ENCODE measurements at regions not wholly inside any gene's neighbourhood (a gene's known extent, or its start where the extent isn't known, plus 50 kb on each side); places are given as distances from the start of the nearest gene placed in this dataset.
"Not testable (repeated sequence)": the region's sequence is repeated elsewhere in the genome, so short reads cannot be mapped to it uniquely, and the experiment has no call there.

DNA sequence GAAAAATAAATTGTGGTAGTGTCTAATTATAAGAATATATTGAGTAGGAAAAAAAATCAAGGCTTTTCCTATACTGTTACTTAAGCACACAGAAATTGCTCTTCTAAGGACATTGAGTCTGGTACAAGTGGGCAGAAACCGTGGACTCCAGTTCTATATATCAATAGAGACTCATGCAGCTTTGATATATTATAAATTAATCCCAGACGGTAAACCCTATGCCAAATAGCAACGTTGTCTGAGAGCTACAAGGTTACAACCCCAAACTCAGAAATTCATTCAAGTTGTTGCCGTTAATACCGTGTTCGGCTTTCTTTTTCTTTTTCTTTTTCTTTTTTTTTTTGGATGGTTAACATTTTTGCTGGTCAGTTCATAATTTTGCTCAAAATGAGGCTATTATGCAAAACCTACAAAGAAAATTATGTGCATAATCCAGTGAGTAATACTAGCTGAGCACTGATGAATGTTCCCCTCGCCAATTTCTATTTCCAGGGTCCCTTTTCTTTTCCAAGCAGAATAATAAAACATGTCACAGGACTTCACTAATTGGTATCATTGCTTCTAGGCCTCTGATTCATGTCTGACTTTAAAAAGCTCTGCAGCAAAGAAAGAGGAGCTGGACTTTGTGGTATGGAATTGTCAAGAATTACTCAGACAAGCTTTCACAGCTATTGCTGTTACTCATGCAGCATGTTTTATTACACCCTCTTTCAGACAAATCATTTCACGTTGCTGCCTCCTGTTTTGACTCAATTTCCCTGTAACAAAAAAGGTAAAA, 737.7 kb downstream of the NLGN4X start:
- DNase-seq: no peak

DNA sequence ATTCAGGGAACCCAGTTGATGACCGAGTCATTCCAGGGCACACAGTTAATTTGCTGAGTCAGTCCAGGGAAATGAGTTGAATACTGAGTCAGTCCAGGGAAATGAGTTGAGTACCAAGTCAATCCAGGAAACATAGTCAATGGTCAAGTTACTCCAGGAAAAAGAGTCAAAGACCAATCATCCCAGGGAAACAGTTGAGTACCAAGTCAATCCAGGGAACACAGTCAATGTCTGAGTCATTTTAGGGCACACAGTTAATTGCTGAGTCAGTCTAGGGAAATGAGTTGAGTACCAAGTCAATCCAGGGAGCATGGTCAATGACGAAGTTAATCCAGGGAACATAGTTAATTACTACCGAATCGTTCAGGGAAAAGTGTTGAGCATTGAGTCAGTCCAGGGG, 754.4 kb downstream of the NLGN4X start:
- DNase-seq: no peak

- DNase-seq: no peak
These were observed 770.3 kb downstream of the NLGN4X start for GRCh38 chrX:5458300-5458842.

DNA sequence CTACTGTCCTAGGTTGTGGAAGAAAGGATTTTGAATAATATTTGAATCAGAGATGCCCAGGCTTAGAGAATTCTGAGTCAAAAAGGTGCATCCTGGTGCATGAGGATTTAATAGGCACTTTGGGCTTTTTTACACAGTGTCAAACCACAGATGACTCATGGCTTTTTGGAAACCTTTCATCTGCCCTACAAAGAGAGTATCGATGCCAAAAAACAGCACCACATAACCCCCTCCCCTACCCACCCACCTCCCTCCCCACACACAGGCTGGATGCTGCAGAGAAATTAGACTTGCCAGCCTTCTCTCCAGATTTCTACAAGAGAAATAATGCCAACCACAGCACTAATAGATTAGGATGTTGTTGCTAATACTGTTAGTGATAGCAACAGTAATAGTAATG, 779.3 kb downstream of the NLGN4X start:
- no peak for DNase-seq

GRCh38 chrX:5431823-5432222, 796.8 kb downstream of the NLGN4X start:
- no peak for DNase-seq

DNA sequence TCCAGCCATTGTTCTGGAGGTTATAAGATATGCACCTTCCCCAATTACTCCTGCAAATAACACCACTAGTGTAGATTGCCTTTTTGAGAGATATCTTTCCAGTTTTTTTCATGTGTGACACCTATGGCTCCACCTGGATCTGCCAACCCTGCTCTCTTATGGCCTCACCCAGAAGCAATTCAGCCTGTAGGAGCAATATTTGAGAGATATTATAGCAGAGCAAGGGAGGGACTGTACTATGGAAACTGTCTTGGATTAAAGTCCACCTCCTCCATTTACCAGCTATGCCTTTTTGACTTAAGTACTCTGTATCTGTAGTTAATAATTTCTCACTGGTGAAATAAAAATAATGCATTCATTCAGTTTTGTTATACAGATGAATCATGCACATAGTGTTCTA, 803.5 kb downstream of the NLGN4X start:
- no peak for DNase-seq

DNA sequence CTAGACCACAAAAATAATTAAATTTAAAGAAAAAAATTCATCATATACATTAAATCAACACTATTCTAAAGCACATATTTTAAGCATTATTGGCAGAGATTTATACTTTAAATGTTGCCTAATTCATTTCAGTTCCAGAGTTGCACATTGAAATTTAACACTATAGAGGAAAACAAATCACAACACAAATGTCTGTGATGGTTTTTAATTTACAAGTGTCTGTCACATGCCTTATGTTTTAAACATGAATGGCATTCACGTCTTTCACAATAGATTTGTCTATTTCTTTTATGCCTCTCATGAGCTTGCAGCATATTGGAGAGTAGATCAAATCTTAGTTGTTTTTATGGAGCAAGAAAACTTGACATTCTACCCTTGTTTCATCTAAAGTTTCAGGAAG, 811.3 kb downstream of the NLGN4X start:
- DNase-seq: no peak

DNA sequence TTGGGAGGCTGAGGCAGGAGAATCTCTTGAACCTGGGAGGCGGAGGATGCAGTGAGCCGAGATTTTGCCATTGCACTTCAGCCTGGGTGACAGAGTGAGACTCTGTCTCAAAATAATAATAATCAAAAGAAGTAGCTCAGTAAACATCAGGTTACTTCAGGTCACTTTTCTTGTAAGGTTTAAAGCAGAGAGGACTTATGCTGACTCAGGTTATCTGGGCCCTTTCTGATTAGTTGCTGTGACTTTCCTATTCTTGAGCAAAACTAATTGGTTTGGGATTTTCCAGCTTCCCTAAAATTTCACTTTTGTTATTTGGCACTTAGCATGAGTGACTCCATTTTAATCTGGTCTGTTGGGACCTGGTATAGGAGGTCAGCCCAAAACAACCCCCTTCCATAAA, 812.9 kb downstream of the NLGN4X start:
- DNase-seq: no peak

GRCh38 chrX:5409106-5409505, 819.6 kb downstream of the NLGN4X start:
- no peak for DNase-seq

GRCh38 chrX:5402461-5402860, 826.2 kb downstream of the NLGN4X start:
- no peak for DNase-seq

- no peak for DNase-seq
These were observed 829.3 kb downstream of the NLGN4X start for GRCh38 chrX:5399403-5399802.

GRCh38 chrX:5397409-5397808, 831.3 kb downstream of the NLGN4X start:
- DNase-seq: no peak

DNA sequence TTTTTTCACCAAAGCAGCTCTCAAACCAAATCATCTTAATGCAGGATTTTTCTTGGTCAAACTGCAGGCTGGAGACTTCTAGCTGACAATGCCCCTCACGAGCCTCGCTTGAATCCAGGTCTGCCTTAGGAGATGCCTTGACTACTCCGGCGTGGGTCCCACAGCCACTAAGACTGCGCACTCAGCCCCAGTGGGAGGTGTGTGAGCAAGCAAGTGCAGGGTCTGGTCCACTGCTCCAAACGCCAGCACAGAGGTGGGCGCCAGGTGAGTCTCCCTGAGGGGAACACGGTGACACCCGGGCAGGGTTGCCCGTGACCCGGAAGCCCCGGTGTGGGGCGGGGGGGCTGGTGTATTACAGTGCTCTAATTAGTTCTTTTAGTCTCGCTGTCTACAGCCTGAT, 838.3 kb downstream of the NLGN4X start:
- no peak for DNase-seq

- DNase-seq: peak; percentile 6
These were observed 840.6 kb downstream of the NLGN4X start for GRCh38 chrX:5388087-5388486.

DNA sequence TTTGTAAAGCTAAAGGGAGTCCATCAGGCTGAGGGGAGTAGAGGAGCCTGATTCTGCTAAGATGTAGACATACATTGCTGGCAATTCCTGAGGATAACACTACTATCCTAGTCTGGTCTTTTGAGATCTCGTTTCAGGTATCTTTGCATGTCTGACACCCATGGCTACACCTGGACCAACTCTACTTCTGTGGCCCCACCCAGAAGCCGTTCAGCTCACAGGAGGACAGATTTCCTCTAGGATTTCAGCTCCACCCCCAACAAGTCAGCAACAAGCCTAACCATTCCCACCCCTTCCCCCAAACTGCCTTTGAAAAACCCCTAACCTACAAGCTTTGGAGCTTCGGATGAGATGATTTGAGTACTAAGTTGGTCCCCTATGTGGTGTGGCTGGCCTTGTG, 848.2 kb downstream of the NLGN4X start:
- no peak for DNase-seq

DNA sequence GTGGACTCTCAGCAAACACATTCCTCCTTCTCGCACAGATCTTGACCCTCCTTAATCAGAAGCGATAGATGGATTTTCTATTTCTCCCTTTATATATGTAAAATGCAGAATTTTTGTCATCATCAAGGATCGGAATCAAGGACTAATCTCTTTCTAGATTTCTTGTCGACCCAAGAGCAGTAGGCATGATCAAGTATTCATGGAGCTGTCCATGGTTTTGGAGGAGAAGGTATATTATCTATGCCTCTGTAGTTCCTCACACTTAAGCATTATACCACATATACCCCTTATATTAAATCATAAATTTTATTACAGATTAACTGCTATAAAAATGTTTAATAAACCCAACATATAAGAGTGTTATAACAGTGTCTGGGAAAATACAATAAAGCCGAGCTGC, 886.8 kb downstream of the NLGN4X start:
- no peak for DNase-seq

GRCh38 chrX:5337160-5337559, 891.5 kb downstream of the NLGN4X start:
- no peak for DNase-seq

DNA sequence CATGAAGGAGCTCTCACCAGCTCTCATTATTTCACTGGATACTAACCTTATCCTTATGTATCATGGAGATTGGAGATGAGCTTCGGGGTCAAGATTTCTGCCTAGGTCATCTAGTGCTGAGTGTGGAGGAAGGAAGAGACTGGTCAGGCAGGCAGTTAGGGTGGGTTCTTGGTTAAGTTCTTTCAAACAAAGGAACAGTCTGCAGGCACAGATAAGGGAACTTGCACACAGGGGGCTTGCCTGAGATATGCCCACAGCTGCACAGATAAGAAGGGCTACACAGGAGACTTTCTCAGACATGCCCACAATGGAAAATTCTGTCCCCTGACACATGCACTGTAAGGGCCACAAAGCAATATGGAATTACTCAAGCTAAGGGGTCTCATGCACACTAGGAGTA, 904.1 kb downstream of the NLGN4X start:
- DNase-seq: no peak

DNA sequence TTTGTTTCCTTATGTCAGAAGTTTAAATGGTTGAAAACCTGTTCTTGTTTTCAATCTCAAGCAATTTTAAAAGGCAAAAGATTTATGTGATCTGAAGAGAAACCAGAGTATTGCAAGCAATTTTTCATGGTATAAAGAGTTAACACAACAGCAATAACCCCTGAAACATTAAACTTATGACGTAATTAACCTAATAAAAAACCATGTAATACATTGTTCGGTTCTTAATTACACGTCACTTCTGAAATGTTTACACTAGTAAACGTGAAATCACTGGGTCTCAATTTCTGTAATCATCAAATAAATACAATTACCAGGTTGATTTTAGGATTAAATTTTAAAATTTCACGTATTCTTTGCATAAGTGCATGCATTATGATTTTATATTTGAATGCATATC, 914.5 kb downstream of the NLGN4X start:
- no peak for DNase-seq

- DNase-seq: no peak
These were observed 921.3 kb downstream of the NLGN4X start for GRCh38 chrX:5307416-5307815.

DNA sequence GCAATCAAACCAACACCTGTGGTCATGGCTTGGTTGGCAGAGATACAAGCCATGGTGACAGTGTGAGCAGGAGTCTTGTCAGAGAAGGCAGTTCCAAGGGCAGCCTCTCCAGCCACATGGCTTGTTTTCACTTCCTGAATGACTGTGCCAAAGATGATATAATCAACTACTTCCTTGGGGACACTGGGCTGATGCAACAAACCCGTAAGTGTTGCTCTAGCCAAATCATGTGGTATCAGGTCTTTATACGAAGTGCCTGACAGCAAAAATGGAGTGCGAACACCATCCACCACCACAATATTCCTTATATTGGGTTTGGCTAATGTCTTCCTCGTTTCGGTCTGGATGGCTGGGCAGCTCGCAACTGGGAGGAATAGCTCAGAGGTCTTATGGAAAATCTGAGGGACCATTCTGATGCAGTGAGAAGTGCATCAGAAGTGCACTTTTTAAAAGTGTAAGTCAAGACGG, 922.0 kb downstream of the NLGN4X start:
- DNase-seq: no peak

DNA sequence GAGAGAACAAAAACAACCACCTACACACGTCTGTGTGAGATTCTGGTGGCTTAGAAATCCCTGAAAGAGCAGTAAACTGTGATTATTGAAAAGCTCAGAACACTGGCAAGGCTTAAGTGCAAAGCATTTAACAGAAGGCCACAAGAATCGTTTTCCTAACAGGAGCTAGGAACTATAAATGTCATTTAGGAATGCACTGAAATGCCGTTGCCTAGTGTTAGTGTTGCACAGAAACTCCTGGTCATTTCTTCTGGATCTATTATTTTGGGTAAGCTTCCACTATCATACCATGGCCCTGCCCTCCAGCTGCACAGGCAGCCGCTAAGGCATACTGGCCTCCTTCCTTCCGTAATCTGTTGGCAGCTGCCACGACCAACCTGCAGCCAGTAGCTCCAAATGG, 923.2 kb downstream of the NLGN4X start:
- DNase-seq: no peak

DNA sequence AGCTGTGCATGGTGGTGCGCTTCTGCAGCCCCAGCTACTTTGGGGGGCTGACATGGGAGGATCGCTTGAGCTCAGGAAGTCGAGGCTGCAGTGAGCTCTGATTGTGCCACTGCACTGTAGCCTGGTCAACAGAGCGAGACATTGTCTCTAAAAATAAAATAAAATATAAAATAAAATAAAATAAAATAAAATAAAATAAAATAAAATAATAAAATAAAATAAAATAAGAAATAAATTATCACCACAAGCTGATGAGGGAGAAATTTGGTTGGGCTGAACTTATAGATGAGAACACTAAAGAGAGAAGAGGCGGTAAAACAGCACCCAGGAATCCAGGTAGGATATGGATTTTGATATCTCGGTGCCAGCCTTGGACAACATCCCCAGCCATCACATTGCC, 933.7 kb downstream of the NLGN4X start:
- no peak for DNase-seq

DNA sequence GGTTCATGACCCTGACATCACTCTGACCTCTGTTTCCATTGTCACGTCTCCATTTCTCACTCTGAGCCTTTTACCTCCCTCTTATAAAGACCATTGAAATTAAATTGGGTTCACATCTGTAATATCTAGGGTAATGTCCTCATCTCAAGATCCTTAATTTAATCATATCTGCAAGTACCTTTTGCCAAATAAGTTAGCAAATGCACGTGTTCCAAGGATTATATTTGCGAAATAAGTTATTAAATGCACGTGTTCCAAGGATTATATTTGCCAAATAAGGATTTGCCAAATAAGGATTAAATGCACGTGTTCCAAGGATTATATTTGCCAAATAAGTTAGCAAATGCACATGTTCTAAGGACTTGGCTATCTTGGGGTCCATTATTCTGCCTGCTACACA, 938.0 kb downstream of the NLGN4X start:
- no peak for DNase-seq

DNA sequence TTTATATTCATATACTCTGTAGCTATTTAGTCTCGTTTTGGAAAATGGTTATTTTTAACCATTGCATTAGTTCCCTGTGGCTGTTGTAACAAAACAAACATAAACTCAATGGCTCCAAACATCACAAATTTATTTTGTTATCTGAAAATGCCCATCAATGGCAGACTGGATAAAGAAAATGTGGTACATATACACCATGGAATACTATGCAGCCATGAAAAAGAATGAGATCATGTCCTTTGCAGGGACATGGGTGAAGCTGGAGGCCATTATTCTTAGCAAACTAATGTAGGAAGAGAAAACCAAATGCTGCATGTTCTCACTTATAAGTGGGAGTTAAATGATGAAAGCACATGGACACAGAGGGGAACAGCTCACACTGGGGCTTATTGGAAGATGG, 938.7 kb downstream of the NLGN4X start:
- DNase-seq: not testable (repeated sequence)

Data from NCI-H510A treated with DMSO at 0.1 percent for 48 hours (cell line).